CD14-positive monocyte (primary cell): ENCODE measurements at regions not wholly inside any gene's neighbourhood (a gene's known extent, or its start where the extent isn't known, plus 50 kb on each side); places are given as distances from the start of the nearest gene placed in this dataset.

Source experiments
- DNase-seq, 3 donors: peaks; one replicate each; pipeline ENCODE4 v3.0.0-alpha.2; 2011 to 2022
- H2AFZ ChIP-seq: 2 replicates; pipeline ENCODE4 v1.6.0; 2012; ENCODE audit warnings: mild to moderate bottlenecking, low read depth, low read length, inconsistent platforms; ENCODE audit not compliant: insufficient read depth, poor library complexity, severe bottlenecking
- H3K27ac ChIP-seq, 2 donors: 1 replicate in 1 of 2; 2 replicates in 1 of 2; pipeline ENCODE4 v1.5.1; 2012 to 2013; ENCODE audit warnings: low read length in 2 of 2, control low read depth in 1 of 2, inconsistent platforms in 1 of 2, low read depth in 1 of 2, mild to moderate bottlenecking in 1 of 2
- H3K27me3 ChIP-seq, 2 donors: one replicate each; pipeline versions ENCODE4 v1.6.0 to v1.6.1; 2011 to 2013; ENCODE audit warnings: low read length in 2 of 2; ENCODE audit not compliant: control insufficient read depth in 2 of 2, insufficient read depth in 2 of 2
- H3K36me3 ChIP-seq, 2 donors: replicated peaks in 1 of 2; 1 replicate in 1 of 2; 2 replicates in 1 of 2; pipeline versions ENCODE4 v1.5.1 to v1.6.1; 2012 to 2013; ENCODE audit warnings: low read length in 2 of 2, control low read depth in 1 of 2, inconsistent platforms in 1 of 2, mild to moderate bottlenecking in 1 of 2; ENCODE audit not compliant: insufficient read depth in 2 of 2, control insufficient read depth in 1 of 2
- H3K4me1 ChIP-seq, 2 donors: 1 replicate in 1 of 2; 2 replicates in 1 of 2; pipeline versions ENCODE4 v1.5.1 to v1.6.1; 2012 to 2013; ENCODE audit warnings: low read length in 2 of 2, control low read depth in 1 of 2, inconsistent platforms in 1 of 2, mild to moderate bottlenecking in 1 of 2, moderate library complexity in 1 of 2; ENCODE audit not compliant: insufficient read depth in 2 of 2, control insufficient read depth in 1 of 2
- H3K4me2 ChIP-seq: replicated peaks from 2 replicates; pipeline ENCODE3; 2012; ENCODE audit warnings: low read length, moderate library complexity, mild to moderate bottlenecking; ENCODE audit not compliant: poor library complexity, severe bottlenecking; ENCODE audit errors: extremely low read depth
- H3K4me3 ChIP-seq, 3 experiments: fragments of 200-600 bp in 1 of 3; sonication (generic) in 1 of 3; replicated peaks in 1 of 3; 1 replicate in 2 of 3; 2 replicates in 1 of 3; pipeline ENCODE4 v1.5.1; 2011 to 2013; ENCODE audit warnings: low read length in 3 of 3, mild to moderate bottlenecking in 3 of 3, control low read depth in 2 of 3, low read depth in 2 of 3, inconsistent platforms in 1 of 3, moderate library complexity in 1 of 3
- H3K79me2 ChIP-seq: 2 replicates; pipeline ENCODE4 v1.6.0; 2012; ENCODE audit warnings: mild to moderate bottlenecking, control low read depth, inconsistent platforms, low read length, moderate library complexity; ENCODE audit not compliant: insufficient read depth
- H3K9ac ChIP-seq: 2 replicates; pipeline ENCODE4 v1.6.0; 2017; ENCODE audit warnings: low read length, mild to moderate bottlenecking; ENCODE audit not compliant: insufficient read depth, poor library complexity, severe bottlenecking
- H3K9me3 ChIP-seq, 2 donors: replicated peaks in 1 of 2; 1 replicate in 1 of 2; 2 replicates in 1 of 2; pipeline versions ENCODE4 v1.5.1 to v1.6.1; 2012 to 2013; ENCODE audit warnings: low read length in 2 of 2, control low read depth in 1 of 2; ENCODE audit not compliant: control insufficient read depth in 1 of 2, insufficient read depth in 1 of 2
- H4K20me1 ChIP-seq: 2 replicates; pipeline ENCODE4 v1.6.0; 2012; ENCODE audit warnings: mild to moderate bottlenecking, low read length, control low read depth, moderate library complexity; ENCODE audit not compliant: insufficient read depth
- H3K27ac Mint-ChIP-seq, 7 donors: one replicate each; pipeline ENCODE4 v1.8.0; 2020; ENCODE audit warnings: mild to moderate bottlenecking in 7 of 7, mixed read lengths in 7 of 7, moderate library complexity in 6 of 7, inconsistent platforms in 2 of 7
- H3K27me3 Mint-ChIP-seq, 3 donors: one replicate each; pipeline ENCODE4 v1.8.0; 2021 to 2022; ENCODE audit warnings: low read depth in 3 of 3, mild to moderate bottlenecking in 3 of 3, mixed read lengths in 3 of 3, moderate library complexity in 3 of 3, inconsistent platforms in 1 of 3
- H3K36me3 Mint-ChIP-seq, 2 donors: one replicate each; pipeline ENCODE4 v1.8.0; 2020; ENCODE audit warnings: mixed read lengths in 2 of 2, inconsistent platforms in 1 of 2, mild to moderate bottlenecking in 1 of 2
- H3K4me1 Mint-ChIP-seq: one replicate; pipeline ENCODE4 v1.8.0; 2020; ENCODE audit warnings: mild to moderate bottlenecking, mixed read lengths
- H3K4me3 Mint-ChIP-seq, 2 donors: one replicate each; pipeline ENCODE4 v1.8.0; 2020; ENCODE audit warnings: mild to moderate bottlenecking in 2 of 2, mixed read lengths in 2 of 2, moderate library complexity in 1 of 2
- H3K9me3 Mint-ChIP-seq, 7 donors: one replicate each; pipeline ENCODE4 v1.8.0; 2020 to 2022; ENCODE audit warnings: mixed read lengths in 7 of 7, mild to moderate bottlenecking in 6 of 7, moderate library complexity in 6 of 7, inconsistent platforms in 2 of 7
- WGBS: methylation state at CpG from one replicate; pipeline ENCODE4 v1.1.5; 2013; ENCODE audit warnings: missing lambda C conversion rate; ENCODE audit not compliant: insufficient coverage; 5-methylcytosine and 5-hydroxymethylcytosine counted together
- intact Hi-C, 2 donors: fragments of 100-400 bp; cut with micrococcal nuclease; formaldehyde crosslinking; loops; one replicate each; pipeline versions ENCODE4 v1.15.0 to v1.15.1; 2023
- TF ChIP-seq, protein P1 (sequence below): fragments of 200-600 bp; IDR thresholded peaks from one replicate; pipeline ENCODE4 v1.8.0; 2022; ENCODE audit warnings: antibody characterized with exemption, mild to moderate bottlenecking

GRCh38 chr14:95386536-95387095 lies 66.9 kb upstream of the CLMN start:
- Mint-ChIP-seq H3K4me3 (no peak overlapping the region), H3K9me3 (peaks cover 0 to 11% (median 7%) of the 10 kb centered on the region in 7 donors)

DNA sequence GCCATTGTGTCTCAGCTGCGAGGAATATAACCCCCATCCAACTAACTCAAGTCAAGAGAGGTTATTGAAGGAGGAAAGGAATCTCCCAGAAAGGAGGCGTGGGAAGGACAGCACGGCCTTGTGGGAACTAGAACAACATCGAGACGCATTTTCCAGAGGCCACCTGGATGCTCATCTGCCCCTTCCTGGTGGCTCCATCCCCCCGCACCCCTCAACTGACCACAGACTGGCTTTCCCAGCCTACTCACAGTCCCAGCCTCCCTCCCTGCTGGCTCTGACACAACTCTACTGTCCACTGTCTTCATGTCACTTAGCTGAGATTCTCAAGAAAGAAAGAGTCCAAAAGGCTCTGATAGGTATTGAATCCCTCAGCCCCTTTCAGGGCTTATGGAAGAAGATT lies 66.0 kb upstream of the CLMN start:
- Mint-ChIP-seq H3K27ac (no peak overlapping the region), H3K4me1 (peaks cover 3% of the 10 kb centered on the region), H3K36me3 (no peaks in the 10 kb centered on the region), H3K4me3 (no peak overlapping the region), H3K9me3 (peaks cover 0 to 10% (median 6%) of the 10 kb centered on the region in 7 donors), H3K27me3 (peaks cover 0 to 5% (median 5%) of the 10 kb centered on the region in 3 donors)
- Histone ChIP-seq H3K36me3 (no peaks in the 10 kb centered on the region), H3K9ac (no peak overlapping the region), H3K27me3 (no peaks in the 10 kb centered on the region), H3K79me2 (no peaks in the 10 kb centered on the region), H3K9me3 (peaks cover 2 to 6% of the 10 kb centered on the region in 2 donors), H3K27ac (no peak overlapping the region), H4K20me1 (no peaks in the 10 kb centered on the region), H2AFZ (no peak overlapping the region), H3K4me2 (no peak overlapping the region), H3K4me1 (no peaks in the 10 kb centered on the region), H3K4me3 (no peak overlapping the region)
- TF ChIP-seq, protein P1, sequence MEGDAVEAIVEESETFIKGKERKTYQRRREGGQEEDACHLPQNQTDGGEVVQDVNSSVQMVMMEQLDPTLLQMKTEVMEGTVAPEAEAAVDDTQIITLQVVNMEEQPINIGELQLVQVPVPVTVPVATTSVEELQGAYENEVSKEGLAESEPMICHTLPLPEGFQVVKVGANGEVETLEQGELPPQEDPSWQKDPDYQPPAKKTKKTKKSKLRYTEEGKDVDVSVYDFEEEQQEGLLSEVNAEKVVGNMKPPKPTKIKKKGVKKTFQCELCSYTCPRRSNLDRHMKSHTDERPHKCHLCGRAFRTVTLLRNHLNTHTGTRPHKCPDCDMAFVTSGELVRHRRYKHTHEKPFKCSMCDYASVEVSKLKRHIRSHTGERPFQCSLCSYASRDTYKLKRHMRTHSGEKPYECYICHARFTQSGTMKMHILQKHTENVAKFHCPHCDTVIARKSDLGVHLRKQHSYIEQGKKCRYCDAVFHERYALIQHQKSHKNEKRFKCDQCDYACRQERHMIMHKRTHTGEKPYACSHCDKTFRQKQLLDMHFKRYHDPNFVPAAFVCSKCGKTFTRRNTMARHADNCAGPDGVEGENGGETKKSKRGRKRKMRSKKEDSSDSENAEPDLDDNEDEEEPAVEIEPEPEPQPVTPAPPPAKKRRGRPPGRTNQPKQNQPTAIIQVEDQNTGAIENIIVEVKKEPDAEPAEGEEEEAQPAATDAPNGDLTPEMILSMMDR, result no peak
- DNase-seq, result no peak
- intact Hi-C loops, result no loop called here
- WGBS, result 100% methylated on average over 3 of the region's 6 CpGs

More at GRCh38 chr14:95386536-95387095, 66.9 kb upstream of the CLMN start:
- 90% methylated on average over 3 of the region's 6 CpGs for WGBS
- Histone ChIP-seq H2AFZ (no peak overlapping the region), H3K4me2 (no peak overlapping the region), H3K27ac (no peak overlapping the region), H3K9ac (no peak overlapping the region), H3K4me3 (no peak overlapping the region), H3K4me1 (no peaks in the 10 kb centered on the region), H3K36me3 (no peaks in the 10 kb centered on the region), H3K79me2 (no peaks in the 10 kb centered on the region), H3K27me3 (no peaks in the 10 kb centered on the region), H4K20me1 (no peaks in the 10 kb centered on the region), H3K9me3 (peaks cover 0 to 4% of the 10 kb centered on the region in 2 donors)
- Mint-ChIP-seq H3K27ac (no peak overlapping the region), H3K36me3 (no peaks in the 10 kb centered on the region), H3K27me3 (peaks cover under 1 to 6% (median 5%) of the 10 kb centered on the region in 3 donors), H3K4me1 (peaks cover 3% of the 10 kb centered on the region)
- TF ChIP-seq, protein P1, result no peak
- intact Hi-C loops, result no loop called here
- no peak for DNase-seq
